H4 (cell line): ENCODE measurements at regions not wholly inside any gene's neighbourhood (a gene's known extent, or its start where the extent isn't known, plus 50 kb on each side); places are given as distances from the start of the nearest gene placed in this dataset.
A peak's percentile ranks its signal among the peaks of the same experiment; 100 is the strongest.

Experiments used
- DNase-seq: peaks from one replicate; pipeline ENCODE4 v3.0.0-alpha.2; 2015; ENCODE audit warnings: low spot score

DNA sequence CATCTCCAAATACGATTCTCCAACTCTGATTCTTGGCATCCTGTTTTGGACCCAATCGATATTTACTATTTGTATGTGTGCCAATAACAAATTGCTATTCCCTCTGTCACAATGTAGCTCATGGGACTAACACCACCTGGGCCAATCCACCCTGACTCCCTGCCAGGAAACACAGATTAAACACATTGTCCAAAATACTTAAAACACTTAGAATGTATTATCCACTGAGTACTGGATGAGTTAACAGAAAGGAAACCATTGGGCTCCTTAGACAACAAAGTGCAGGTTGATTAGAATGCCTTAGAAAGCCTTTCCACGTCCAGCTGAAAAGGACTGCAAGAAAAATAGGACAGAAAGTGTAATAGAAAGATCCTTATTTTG, 79.4 kb upstream of the ARHGAP28 start:
- DNase-seq = no peak

DNA sequence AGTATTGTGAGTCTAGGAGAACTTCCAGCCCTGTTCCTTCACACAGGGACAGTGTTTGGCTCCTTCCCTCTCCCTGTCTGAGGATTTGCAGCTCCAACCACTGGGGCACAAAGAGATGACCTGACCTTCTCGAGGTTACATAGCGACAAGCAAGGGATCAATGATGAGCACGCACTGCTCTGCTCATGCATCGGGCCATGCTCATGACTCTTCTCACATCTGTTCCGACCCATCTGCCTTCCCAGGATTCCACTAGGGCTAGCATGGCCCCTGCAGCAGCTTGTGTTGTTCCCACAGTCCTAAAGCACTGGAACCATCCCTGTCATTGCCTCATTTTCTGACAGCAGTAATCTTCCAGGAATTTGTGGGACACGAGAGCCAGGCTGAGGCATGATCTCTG, 78.8 kb upstream of the ARHGAP28 start:
- no peak for DNase-seq

DNA sequence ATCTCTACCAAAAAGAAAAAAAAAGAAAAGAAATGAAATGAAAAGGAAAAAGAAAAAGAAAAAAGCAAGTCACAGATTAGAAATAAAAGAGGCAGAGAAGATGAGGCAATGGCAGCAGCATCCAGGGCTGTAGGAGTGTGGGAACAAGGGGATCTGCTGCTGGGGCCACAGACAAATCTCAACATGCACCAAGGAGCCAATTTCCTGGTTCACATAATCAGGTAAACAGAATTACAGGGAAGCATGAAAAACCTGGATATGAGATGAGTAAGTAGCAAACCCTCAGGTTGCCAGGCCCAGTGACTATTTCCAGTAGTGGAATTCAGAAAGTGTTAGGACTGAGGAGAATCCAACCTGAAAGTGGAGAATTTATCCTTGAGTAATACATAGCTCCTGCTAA, 77.4 kb upstream of the ARHGAP28 start:
- DNase-seq = no peak

DNA sequence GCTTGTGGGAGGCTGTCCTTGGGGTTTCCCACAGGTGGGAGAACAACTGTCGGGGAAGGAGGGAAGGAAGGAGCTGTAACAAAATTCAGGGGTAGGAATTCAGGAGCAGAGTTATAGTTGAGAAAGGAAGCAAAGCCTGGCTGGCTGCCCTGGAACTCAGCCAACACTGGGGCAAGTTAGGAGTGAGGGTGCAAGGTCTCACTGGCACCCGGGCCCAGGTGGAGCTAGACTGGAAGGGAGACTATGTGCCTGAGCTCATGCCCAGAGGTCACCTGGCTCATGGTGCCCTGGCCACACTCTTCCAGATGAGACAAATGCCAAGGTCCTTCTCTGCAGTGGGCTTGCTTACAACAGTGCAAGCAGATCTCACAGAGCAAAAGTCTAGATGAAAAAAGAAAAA, 75.6 kb upstream of the ARHGAP28 start:
- no peak for DNase-seq

DNA sequence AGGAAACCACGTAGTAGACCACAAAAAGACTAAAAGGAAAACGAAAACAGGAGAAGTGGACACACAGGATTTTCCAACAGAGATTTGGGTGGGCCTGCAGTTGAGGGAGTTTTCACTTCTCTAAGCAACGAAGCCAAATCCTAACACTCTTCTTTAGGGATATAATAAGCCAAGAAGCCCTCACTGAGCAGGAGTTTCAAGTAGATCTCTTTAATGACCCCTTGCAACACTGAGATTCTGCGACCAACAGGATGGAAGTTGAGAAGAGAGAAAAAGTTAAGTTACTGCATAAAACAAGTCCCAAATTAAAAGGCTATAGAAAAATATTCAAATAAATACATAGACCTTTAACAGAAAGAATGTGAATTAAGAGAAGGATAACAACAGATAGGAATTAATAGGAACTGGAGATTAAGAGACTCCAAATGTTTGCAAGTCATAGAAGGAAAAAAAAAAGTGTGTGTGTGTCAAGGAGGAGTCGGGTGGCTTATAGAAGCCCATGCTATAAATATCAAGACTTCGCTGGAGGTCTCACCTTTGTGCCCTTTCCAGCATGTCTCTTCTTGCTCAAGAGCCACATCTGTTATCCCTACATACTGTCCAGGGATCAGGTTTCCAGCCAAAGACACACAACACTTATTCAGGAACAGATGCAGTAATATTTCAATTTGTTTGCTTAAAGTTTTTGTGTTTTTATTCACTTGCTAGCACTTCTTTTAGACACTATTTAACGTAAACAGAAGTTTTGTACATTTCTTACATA, 69.4 kb upstream of the ARHGAP28 start:
- DNase-seq = peak; percentile 9

DNA sequence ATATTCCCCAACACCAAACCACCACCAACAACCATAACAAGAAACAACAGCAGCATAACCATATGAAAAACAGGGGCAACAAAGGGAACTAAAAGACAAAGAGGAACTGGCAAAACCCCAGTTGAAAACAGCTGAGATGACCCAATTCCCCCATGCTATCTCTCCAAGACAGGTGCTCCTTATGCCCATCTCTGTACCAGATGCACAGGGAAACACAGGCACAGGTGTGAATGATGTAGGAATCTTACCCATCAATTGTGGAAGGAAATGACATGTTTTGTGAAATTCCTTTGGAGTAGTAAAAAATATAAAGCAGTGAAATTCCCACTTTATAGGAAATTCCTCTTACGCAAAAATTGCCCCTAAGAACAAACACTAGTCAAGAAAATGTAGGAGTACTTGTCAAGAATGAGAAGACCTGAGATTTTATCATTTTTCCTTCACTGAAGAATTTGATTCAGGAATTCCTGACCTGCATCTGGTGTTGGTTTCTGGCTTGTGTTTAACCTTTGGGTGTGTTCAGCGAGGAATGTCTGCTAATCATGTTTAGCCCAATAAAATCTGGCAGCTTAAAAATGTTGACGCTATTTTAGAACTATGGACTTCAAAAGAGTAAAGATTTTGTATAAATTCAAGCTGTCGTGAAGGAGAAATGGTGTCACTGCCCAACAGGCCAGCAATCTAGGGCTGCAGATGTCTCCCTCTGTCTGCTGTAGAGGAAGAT, 67.7 kb upstream of the ARHGAP28 start:
- no peak for DNase-seq

DNA sequence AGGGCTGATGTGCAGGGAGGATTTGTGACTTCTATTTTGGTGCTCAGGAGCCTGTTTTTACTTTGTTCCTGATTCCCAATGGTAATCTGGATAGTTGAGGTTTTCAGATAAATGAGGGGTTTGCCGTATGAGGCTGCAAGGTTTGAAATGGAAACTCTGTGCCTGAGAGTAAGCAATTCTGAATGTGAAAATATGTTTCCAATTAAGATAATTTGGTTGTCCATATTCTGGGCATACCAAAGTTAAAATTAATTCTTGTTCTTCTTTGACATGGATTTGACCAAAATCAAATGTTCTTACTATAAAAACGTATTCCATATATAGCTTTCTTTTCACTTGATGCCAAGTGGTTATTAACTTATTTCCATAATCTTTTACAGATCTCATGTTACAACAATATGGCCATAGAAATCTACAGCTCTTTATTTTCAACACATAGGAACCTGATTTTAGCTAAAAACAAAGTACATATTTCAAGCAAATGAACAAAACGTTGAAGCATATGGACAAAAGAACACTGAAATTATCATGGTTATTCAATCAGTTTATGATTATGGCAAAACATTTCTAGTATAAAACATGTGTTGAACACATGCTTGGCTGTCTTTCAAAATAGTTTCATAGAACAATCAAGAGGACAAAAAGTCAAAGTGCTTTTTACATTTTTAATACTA, 63.4 kb upstream of the ARHGAP28 start:
- DNase-seq = no peak

DNA sequence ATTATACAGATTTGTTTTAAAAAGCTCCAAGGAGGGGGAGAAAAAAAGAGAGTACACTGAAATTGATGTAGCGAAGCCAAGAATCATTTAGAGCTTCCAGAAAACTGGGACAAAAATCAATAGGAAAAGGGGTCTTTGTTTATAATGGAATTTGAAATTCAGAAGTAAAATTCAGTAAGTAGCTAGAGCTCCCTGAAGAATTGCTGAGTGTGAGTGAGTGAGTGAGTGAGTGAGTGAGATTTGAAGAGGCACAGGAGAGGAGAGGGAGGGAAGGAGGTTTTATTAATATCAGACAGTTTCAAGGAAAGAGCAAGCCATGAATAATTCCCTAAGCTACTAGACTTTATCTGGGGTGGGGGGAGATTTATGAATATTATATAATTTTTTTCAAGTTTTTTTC, 60.7 kb upstream of the ARHGAP28 start:
- DNase-seq = no peak

DNA sequence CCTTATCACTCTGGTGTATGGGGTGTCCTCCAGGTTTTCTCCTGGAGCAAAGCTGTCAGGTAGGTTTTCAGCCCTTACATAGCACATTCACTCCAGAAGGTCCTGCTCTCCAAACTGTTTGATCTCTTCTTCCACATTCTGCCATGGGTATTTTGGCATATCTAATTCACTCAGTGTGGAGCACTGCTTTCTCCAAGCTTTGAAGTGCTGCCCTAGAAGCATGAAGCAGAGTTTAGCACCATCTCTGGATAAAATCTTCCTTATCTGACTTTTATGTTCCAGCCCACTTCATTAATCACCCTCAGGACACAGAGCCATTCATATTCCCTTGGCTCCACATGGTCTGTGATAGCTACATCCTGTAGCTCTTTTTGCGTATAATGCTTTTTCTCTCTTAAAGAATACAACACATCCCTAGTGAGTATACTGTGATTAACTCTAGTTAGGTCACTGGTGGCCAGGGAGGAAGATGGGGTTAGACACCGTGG, 56.7 kb upstream of the ARHGAP28 start:
- DNase-seq = no peak

DNA sequence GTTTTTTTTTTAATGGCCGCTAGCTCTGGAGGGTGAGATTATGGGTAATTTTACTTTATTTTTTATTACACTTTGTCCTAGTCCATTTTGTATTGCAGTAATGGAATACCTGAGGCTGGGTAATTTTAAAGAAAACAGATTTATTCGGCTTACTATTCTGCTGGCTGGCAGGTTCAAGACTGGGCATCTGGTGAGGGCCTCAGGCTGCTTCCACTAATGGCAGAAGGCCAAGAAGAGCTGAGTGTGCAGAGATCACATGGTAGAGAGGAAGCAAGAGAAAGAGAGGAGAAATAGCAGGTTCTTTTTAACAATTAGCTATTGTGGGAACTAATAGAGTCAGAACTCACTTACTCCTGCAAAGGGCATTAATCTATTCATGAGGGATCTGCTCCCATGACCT, 52.4 kb upstream of the ARHGAP28 start:
- DNase-seq = no peak

DNA sequence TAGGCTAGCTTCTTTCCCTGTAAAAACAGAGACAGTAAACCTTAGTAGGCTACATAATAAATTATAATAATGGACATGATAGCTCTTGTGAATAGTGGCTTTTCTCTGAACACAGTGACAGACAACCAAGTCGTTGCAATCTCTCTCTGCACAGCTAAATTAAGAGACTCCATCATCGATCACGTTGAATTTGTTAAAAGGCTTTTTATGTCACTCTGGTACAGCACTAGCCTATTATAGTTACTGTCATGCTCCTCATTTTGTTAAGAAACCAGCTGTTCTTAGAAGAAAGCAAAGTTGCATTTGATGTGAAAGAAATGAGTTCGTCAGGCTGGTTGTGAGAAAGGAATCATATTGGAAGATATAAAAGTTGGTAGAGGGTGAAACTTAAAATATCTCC, 50.3 kb upstream of the ARHGAP28 start:
- DNase-seq = no peak
